ENCODE measurements at regions not wholly inside any gene's neighbourhood (a gene's known extent, or its start where the extent isn't known, plus 50 kb on each side); places are given as distances from the start of the nearest gene placed in this dataset.

DNA sequence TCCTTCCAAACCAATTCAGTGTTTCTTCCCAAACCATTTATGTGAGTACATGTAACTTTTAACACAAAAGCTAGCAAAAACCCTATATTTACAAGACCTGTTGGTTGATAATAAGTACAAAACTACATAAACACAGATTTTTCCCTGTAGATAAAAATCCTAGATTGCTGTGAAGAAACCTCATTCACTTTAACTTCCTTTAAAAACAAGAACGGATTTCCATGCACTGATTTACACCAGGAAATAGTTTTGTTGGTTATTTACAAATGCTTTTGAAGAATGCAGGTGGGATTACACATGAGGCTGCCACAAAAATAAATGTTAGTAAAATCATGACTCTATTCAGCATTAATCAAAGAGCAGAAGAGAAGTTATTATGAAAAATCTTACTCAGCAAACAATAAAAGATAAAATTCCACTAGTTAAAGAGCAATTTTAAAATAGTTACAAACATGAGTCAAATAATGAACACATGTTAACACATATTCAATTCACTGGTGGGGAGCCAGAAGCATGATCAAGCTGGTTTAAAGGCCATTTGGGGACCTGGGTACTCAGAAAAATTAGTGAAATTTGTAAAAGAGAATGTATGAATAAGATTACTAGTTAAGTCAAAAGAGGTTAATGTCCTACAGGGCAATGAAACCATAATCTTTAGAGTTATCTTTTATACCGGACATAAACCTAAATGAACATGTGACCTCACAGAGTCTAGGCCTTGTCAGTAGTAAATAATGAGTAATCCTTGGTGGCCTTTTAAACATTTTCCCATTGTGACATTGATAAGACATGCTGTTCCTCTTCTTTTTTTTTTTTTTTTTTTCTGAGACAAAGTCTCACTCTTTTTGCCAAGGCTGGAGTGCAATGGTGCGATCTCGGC is 79.9 kb downstream of the PHLDA1 start:
- Histone ChIP-seq H3K36me3 (ENCODE audit: insufficient read depth, low read length) (no peaks in the 10 kb centered on the region), H3K4me3 (ENCODE audit: low read length) (no peak overlapping the region), H3K9me3 (ENCODE audit: control insufficient read depth in 1 of 2, insufficient read depth in 1 of 2, low read length in 2 of 2) (no peaks in the 10 kb centered on the region), H3K27ac (ENCODE audit: low read depth in 1 of 2, low read length in 2 of 2) (no peak overlapping the region), H3K27me3 (ENCODE audit: control insufficient read depth in 1 of 2, insufficient read depth in 2 of 2, low read length in 2 of 2) (no peaks in the 10 kb centered on the region), H3K4me1 (ENCODE audit: insufficient read depth, low read length) (no peaks in the 10 kb centered on the region)
- TF ChIP-seq, protein P1, sequence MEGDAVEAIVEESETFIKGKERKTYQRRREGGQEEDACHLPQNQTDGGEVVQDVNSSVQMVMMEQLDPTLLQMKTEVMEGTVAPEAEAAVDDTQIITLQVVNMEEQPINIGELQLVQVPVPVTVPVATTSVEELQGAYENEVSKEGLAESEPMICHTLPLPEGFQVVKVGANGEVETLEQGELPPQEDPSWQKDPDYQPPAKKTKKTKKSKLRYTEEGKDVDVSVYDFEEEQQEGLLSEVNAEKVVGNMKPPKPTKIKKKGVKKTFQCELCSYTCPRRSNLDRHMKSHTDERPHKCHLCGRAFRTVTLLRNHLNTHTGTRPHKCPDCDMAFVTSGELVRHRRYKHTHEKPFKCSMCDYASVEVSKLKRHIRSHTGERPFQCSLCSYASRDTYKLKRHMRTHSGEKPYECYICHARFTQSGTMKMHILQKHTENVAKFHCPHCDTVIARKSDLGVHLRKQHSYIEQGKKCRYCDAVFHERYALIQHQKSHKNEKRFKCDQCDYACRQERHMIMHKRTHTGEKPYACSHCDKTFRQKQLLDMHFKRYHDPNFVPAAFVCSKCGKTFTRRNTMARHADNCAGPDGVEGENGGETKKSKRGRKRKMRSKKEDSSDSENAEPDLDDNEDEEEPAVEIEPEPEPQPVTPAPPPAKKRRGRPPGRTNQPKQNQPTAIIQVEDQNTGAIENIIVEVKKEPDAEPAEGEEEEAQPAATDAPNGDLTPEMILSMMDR (IDR thresholded peaks at IDR 0.05), result no peak
- Mint-ChIP-seq H3K27ac (no peak overlapping the region), H3K4me1 (ENCODE audit: low read depth) (no peaks in the 10 kb centered on the region), H3K9me3 (no peaks in the 10 kb centered on the region), H3K27me3 (no peaks in the 10 kb centered on the region), H3K4me3 (no peak overlapping the region), H3K36me3 (ENCODE audit: low read depth) (no peaks in the 10 kb centered on the region)
- DNase-seq, result no peak
- POLR2A ChIA-PET, result no interaction called here
- no peak for ATAC-seq (ENCODE audit: poor library complexity)
- intact Hi-C loops (cut with DNase I, micrococcal nuclease), result no loop called here
- CTCF ChIA-PET, result no interaction called here

DNA sequence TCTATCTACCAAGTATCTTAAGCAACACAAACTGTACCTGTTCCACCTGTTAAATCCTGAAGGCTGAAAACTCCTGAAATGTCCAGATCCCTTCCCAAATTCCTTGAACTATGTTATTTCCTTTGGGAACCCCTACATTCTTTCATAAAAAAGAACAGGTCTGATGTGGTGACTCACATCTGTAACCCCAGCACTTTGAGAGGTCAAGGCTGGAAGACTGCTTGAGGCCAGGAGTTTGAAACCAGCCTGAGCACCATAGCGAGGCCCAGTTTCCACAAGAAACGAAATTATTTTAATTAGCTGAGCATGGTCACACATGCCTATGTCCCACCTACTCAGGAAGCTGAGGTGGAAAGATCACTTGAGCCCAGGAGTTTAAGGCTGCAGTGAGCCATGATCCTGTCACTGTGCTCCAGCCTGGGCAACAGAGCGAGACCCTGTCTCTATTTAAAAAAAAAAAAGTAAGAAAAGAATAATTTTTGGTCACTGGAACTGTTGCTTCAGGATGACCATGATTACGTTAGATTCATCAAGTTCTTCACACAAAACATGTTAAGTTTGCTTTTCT is 84.3 kb downstream of the PHLDA1 start:
- Mint-ChIP-seq H3K9me3 (no peaks in the 10 kb centered on the region), H3K4me1 (ENCODE audit: low read depth) (peaks cover 15% of the 10 kb centered on the region), H3K27ac (no peak overlapping the region), H3K4me3 (no peak overlapping the region), H3K36me3 (ENCODE audit: low read depth) (no peaks in the 10 kb centered on the region), H3K27me3 (no peaks in the 10 kb centered on the region)
- Histone ChIP-seq H3K4me3 (ENCODE audit: low read length) (no peak overlapping the region), H3K4me1 (ENCODE audit: insufficient read depth, low read length) (peaks cover 14% of the 10 kb centered on the region), H3K27ac (ENCODE audit: low read depth in 1 of 2, low read length in 2 of 2) (no peak overlapping the region), H3K9me3 (ENCODE audit: control insufficient read depth in 1 of 2, insufficient read depth in 1 of 2, low read length in 2 of 2) (no peaks in the 10 kb centered on the region), H3K36me3 (ENCODE audit: insufficient read depth, low read length) (no peaks in the 10 kb centered on the region), H3K27me3 (ENCODE audit: control insufficient read depth in 1 of 2, insufficient read depth in 2 of 2, low read length in 2 of 2) (no peaks in the 10 kb centered on the region)
- intact Hi-C loops (cut with DNase I, micrococcal nuclease), result no loop called here
- POLR2A ChIA-PET, result no interaction called here
- ATAC-seq (ENCODE audit: poor library complexity) (no peak), DNase-seq (no peak)
- CTCF ChIA-PET, result interaction anchor here (1.2 kb wide), 1 partner anchor 86 kb away, joined by 3 read pairs; no protein-coding TSS in a partner anchor
- TF ChIP-seq, protein P1 (IDR thresholded peaks at IDR 0.05), result no peak

DNA sequence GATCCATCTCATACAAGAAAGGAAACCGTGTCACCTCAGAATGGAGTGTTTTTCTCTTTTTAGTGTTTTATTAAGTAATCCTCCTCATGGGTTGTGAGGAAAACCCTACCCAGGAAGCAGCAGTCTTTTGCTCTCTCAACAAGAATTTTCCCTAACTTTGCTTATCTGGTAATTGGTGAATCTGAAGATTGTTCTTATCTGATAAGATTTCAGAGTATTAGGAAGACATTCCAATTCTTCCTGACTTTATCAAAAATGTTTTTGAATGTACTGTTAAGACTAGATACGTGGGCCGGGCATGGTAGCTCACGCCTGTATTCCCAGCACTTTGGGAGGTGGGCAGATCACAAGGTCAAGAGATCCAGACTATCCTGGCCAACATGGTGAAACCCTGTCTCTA is 86.0 kb downstream of the PHLDA1 start:
- no peak overlapping the region for H3K27ac Mint-ChIP-seq
- no peaks in the 10 kb centered on the region for H3K27me3 Mint-ChIP-seq
- CTCF ChIA-PET, result interaction anchor here (0.7 to 3.3 kb wide), 3 partner anchors 8 to 85 kb away, joined by 3 to 10 read pairs (median 4); partner anchors contain the start of gene PHLDA1

More for the DNA sequence above, 86.0 kb downstream of the PHLDA1 start:
- POLR2A ChIA-PET, result no interaction called here
- Mint-ChIP-seq H3K4me1 (ENCODE audit: low read depth) (peaks cover 15% of the 10 kb centered on the region), H3K9me3 (no peaks in the 10 kb centered on the region), H3K36me3 (ENCODE audit: low read depth) (no peaks in the 10 kb centered on the region), H3K4me3 (no peak overlapping the region)
- H3K27me3 ChIP-seq (ENCODE audit: control insufficient read depth in 1 of 2, insufficient read depth in 2 of 2, low read length in 2 of 2), result no peaks in the 10 kb centered on the region
- H3K4me3 ChIP-seq (ENCODE audit: low read length), result no peak overlapping the region
- ATAC-seq (ENCODE audit: poor library complexity), result no peak
- TF ChIP-seq, protein P1 (IDR thresholded peaks at IDR 0.05), result no peak
- DNase-seq, result no peak
- no peaks in the 10 kb centered on the region for H3K36me3 ChIP-seq (ENCODE audit: insufficient read depth, low read length)
- H3K4me1 ChIP-seq (ENCODE audit: insufficient read depth, low read length), result peaks cover 14% of the 10 kb centered on the region
- H3K9me3 ChIP-seq (ENCODE audit: control insufficient read depth in 1 of 2, insufficient read depth in 1 of 2, low read length in 2 of 2), result no peaks in the 10 kb centered on the region
- no peak overlapping the region for H3K27ac ChIP-seq (ENCODE audit: low read depth in 1 of 2, low read length in 2 of 2)
- intact Hi-C loops (cut with DNase I, micrococcal nuclease), result no loop called here

Data from CD4-positive, alpha-beta T cell (primary cell).